ENCODE measurements at regions not wholly inside any gene's neighbourhood (a gene's known extent, or its start where the extent isn't known, plus 50 kb on each side); places are given as distances from the start of the nearest gene placed in this dataset.

DNA sequence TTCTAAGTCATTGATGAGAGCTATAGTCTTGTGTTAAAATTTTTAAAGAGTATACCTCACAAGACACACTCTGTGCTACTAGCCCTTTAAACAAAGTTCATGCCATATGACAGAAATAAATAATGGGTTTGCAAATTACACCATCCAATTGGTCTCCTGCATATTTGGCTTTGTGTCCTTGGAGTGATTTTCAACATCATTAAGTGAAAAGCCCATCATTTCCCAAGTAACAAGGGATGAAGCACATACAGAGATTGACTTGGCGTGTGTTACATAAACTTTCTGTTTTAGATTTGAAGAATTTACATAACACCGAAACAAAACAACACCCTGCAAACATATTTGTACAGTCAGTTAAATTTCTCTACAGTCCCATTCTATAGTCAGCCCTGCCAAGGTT is 216.9 kb upstream of the NEIL3 start:
- TF ChIP-seq EZH2 (IDR thresholded peaks at IDR 0.05; ENCODE audit: borderline replicate concordance, low read length), result no peak
- TF ChIP-seq, protein P1, sequence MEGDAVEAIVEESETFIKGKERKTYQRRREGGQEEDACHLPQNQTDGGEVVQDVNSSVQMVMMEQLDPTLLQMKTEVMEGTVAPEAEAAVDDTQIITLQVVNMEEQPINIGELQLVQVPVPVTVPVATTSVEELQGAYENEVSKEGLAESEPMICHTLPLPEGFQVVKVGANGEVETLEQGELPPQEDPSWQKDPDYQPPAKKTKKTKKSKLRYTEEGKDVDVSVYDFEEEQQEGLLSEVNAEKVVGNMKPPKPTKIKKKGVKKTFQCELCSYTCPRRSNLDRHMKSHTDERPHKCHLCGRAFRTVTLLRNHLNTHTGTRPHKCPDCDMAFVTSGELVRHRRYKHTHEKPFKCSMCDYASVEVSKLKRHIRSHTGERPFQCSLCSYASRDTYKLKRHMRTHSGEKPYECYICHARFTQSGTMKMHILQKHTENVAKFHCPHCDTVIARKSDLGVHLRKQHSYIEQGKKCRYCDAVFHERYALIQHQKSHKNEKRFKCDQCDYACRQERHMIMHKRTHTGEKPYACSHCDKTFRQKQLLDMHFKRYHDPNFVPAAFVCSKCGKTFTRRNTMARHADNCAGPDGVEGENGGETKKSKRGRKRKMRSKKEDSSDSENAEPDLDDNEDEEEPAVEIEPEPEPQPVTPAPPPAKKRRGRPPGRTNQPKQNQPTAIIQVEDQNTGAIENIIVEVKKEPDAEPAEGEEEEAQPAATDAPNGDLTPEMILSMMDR (conservative IDR thresholded peaks at IDR 0.05 in 1 of 2, IDR thresholded peaks at IDR 0.05 in 1 of 2; ENCODE audit: extremely low read depth in 1 of 2, insufficient read depth in 1 of 2, low read depth in 1 of 2, low read length in 2 of 2), result no peak

Measured in mammary epithelial cell (primary cell).